Liver (tissue), 7 donors: ENCODE measurements at regions not wholly inside any gene's neighbourhood (a gene's known extent, or its start where the extent isn't known, plus 50 kb on each side); places are given as distances from the start of the nearest gene placed in this dataset.

Experiments
- DNase-seq: peaks from one replicate; pipeline ENCODE4 v3.0.0-alpha.2; 2017; ENCODE audit warnings: low spot score
- H3K27ac ChIP-seq, 2 donors: one replicate each; pipeline ENCODE4 v1.7.0; 2013; ENCODE audit warnings: inconsistent platforms in 2 of 2, low read length in 2 of 2, control low read depth in 1 of 2, low read depth in 1 of 2, mild to moderate bottlenecking in 1 of 2
- H3K27me3 ChIP-seq, 4 donors: one replicate each; pipeline versions ENCODE4 v1.6.1 to v1.7.0; 2013; ENCODE audit warnings: low read length in 3 of 4, inconsistent platforms in 1 of 4, mild to moderate bottlenecking in 1 of 4, moderate library complexity in 1 of 4; ENCODE audit not compliant: control insufficient read depth in 4 of 4, insufficient read depth in 4 of 4
- H3K36me3 ChIP-seq, 4 donors: one replicate each; pipeline versions ENCODE4 v1.6.1 to v1.7.0; 2013; ENCODE audit warnings: low read length in 3 of 4, mild to moderate bottlenecking in 3 of 4, low read depth in 1 of 4, moderate library complexity in 1 of 4; ENCODE audit not compliant: control insufficient read depth in 4 of 4, insufficient read depth in 3 of 4
- H3K4me1 ChIP-seq, 4 donors: one replicate each; pipeline versions ENCODE4 v1.6.1 to v1.7.0; 2013; ENCODE audit warnings: low read length in 3 of 4, mild to moderate bottlenecking in 3 of 4, moderate library complexity in 1 of 4; ENCODE audit not compliant: control insufficient read depth in 4 of 4, insufficient read depth in 4 of 4
- H3K4me3 ChIP-seq, 3 donors: one replicate each; pipeline versions ENCODE4 v1.6.1 to v1.7.0; 2013; ENCODE audit warnings: low read length in 3 of 3, control low read depth in 1 of 3, low read depth in 1 of 3, mild to moderate bottlenecking in 1 of 3
- H3K9ac ChIP-seq, 2 donors: one replicate each; pipeline ENCODE4 v1.7.0; 2013; ENCODE audit warnings: low read length in 2 of 2, mild to moderate bottlenecking in 2 of 2, moderate library complexity in 2 of 2, control low read depth in 1 of 2, low read depth in 1 of 2
- H3K9me3 ChIP-seq, 4 donors: one replicate each; pipeline versions ENCODE4 v1.6.1 to v1.7.0; 2013; ENCODE audit warnings: low read length in 3 of 4; ENCODE audit not compliant: control insufficient read depth in 4 of 4
- ATF3 ChIP-seq: IDR thresholded peaks from 2 replicates; pipeline ENCODE4 v1.6.1; 2016; ENCODE audit warnings: antibody characterized with exemption
- EGR1 ChIP-seq, 2 donors: IDR thresholded peaks; 2 replicates each; pipeline ENCODE4 v1.6.1; 2016 to 2018; ENCODE audit warnings: antibody characterized with exemption in 2 of 2, low read depth in 2 of 2
- FOXA1 ChIP-seq: IDR thresholded peaks from 2 replicates; pipeline ENCODE4 v1.6.1; 2016; ENCODE audit warnings: antibody characterized with exemption
- FOXA2 ChIP-seq: IDR thresholded peaks from 2 replicates; pipeline ENCODE4 v1.6.1; 2016; ENCODE audit warnings: antibody characterized with exemption
- GABPA ChIP-seq, 2 donors: IDR thresholded peaks in 1 of 2; conservative IDR thresholded peaks in 1 of 2; 2 replicates each; pipeline ENCODE4 v1.6.1; 2016; ENCODE audit warnings: antibody characterized with exemption in 2 of 2, mild to moderate bottlenecking in 1 of 2, moderate library complexity in 1 of 2
- HNF4A ChIP-seq, 2 donors: conservative IDR thresholded peaks; 2 replicates each; pipeline ENCODE4 v1.6.1; 2016; ENCODE audit warnings: antibody characterized with exemption in 2 of 2, mild to moderate bottlenecking in 2 of 2
- HNF4G ChIP-seq: IDR thresholded peaks from 2 replicates; pipeline ENCODE4 v1.6.1; 2016; ENCODE audit warnings: antibody characterized with exemption
- JUND ChIP-seq, 2 donors: IDR thresholded peaks; 2 replicates each; pipeline ENCODE4 v1.6.1; 2016; ENCODE audit warnings: antibody characterized with exemption in 2 of 2
- NR2F2 ChIP-seq: IDR thresholded peaks from 2 replicates; pipeline ENCODE4 v1.6.1; 2016; ENCODE audit warnings: antibody characterized with exemption
- RAD21 ChIP-seq, 2 donors: IDR thresholded peaks; 2 replicates each; pipeline ENCODE4 v1.6.1; 2016; ENCODE audit warnings: antibody characterized with exemption in 2 of 2, mild to moderate bottlenecking in 2 of 2
- REST ChIP-seq: IDR thresholded peaks from 2 replicates; pipeline ENCODE4 v1.6.1; 2016; ENCODE audit warnings: antibody characterized with exemption, mild to moderate bottlenecking
- RXRA ChIP-seq, 2 donors: IDR thresholded peaks; 2 replicates each; pipeline ENCODE4 v1.6.1; 2017 to 2018; ENCODE audit warnings: antibody characterized with exemption in 2 of 2, mild to moderate bottlenecking in 1 of 2
- SP1 ChIP-seq: IDR thresholded peaks from 2 replicates; pipeline ENCODE4 v1.6.1; 2018; ENCODE audit warnings: antibody characterized with exemption, mild to moderate bottlenecking
- TAF1 ChIP-seq: conservative IDR thresholded peaks from 2 replicates; pipeline ENCODE4 v1.6.1; 2016; ENCODE audit warnings: antibody characterized with exemption, mild to moderate bottlenecking
- YY1 ChIP-seq: IDR thresholded peaks from 2 replicates; pipeline ENCODE4 v1.6.1; 2016; ENCODE audit warnings: antibody characterized with exemption, mild to moderate bottlenecking
- WGBS: extraction: QIAGEN DNeasy Blood & Tissue Kit; methylation state at CpG from one replicate; pipeline ENCODE4 v1.1.7; 2013; 5-methylcytosine and 5-hydroxymethylcytosine counted together
- TF ChIP-seq, protein P1 (sequence below): IDR thresholded peaks from 2 replicates; pipeline ENCODE4 v1.6.1; 2016; ENCODE audit warnings: antibody characterized with exemption
- TF ChIP-seq, protein P2 (sequence below): IDR thresholded peaks from 2 replicates; pipeline ENCODE4 v1.6.1; 2016; ENCODE audit warnings: antibody characterized with exemption
- donor health status: healthy.
- donor health status: healthy.
- donor health status: healthy.
- donor health status: healthy.

GRCh38 chr1:87224201-87224600 is 104.5 kb upstream of the LMO4 start:
- no peaks in the 10 kb centered on the region for H3K4me1 ChIP-seq
- H3K27ac ChIP-seq = no peak overlapping the region
- 90% methylated on average over 2 of the region's 2 CpGs for WGBS
- no peaks in the 10 kb centered on the region for H3K36me3 ChIP-seq
- H3K9ac ChIP-seq = no peak overlapping the region
- H3K27me3 ChIP-seq = no peaks in the 10 kb centered on the region
- TF ChIP-seq RXRA (IDR thresholded peaks at IDR 0.05) (no peak), TAF1 (no peak), SP1 (no peak), HNF4G (no peak), NR2F2 (no peak), YY1 (no peak), RAD21 (IDR thresholded peaks at IDR 0.05) (no peak), ATF3 (no peak), EGR1 (IDR thresholded peaks at IDR 0.05; ENCODE audit: low read depth in 2 of 2) (no peak), HNF4A (conservative IDR thresholded peaks at IDR 0.05) (no peak), REST (no peak), FOXA1 (no peak), JUND (IDR thresholded peaks at IDR 0.05) (no peak), FOXA2 (no peak)
- TF ChIP-seq, protein P1, sequence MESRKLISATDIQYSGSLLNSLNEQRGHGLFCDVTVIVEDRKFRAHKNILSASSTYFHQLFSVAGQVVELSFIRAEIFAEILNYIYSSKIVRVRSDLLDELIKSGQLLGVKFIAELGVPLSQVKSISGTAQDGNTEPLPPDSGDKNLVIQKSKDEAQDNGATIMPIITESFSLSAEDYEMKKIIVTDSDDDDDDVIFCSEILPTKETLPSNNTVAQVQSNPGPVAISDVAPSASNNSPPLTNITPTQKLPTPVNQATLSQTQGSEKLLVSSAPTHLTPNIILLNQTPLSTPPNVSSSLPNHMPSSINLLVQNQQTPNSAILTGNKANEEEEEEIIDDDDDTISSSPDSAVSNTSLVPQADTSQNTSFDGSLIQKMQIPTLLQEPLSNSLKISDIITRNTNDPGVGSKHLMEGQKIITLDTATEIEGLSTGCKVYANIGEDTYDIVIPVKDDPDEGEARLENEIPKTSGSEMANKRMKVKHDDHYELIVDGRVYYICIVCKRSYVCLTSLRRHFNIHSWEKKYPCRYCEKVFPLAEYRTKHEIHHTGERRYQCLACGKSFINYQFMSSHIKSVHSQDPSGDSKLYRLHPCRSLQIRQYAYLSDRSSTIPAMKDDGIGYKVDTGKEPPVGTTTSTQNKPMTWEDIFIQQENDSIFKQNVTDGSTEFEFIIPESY = no peak
- TF ChIP-seq, protein P2, sequence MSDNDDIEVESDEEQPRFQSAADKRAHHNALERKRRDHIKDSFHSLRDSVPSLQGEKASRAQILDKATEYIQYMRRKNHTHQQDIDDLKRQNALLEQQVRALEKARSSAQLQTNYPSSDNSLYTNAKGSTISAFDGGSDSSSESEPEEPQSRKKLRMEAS = no peak
- H3K4me3 ChIP-seq = no peak overlapping the region
- H3K9me3 ChIP-seq = no peaks in the 10 kb centered on the region
- DNase-seq = no peak

- H3K36me3 ChIP-seq = no peaks in the 10 kb centered on the region
- H3K27ac ChIP-seq = no peak overlapping the region
- no peaks in the 10 kb centered on the region for H3K9me3 ChIP-seq
- 94% methylated on average over 3 of the region's 3 CpGs for WGBS
- H3K4me3 ChIP-seq = no peak overlapping the region
- TF ChIP-seq NR2F2 (no peak), YY1 (no peak), GABPA (IDR thresholded peaks at IDR 0.05 in 1 of 2, conservative IDR thresholded peaks at IDR 0.05 in 1 of 2) (no peak), RAD21 (IDR thresholded peaks at IDR 0.05) (no peak), RXRA (IDR thresholded peaks at IDR 0.05) (no peak), HNF4G (no peak), ATF3 (no peak), JUND (IDR thresholded peaks at IDR 0.05) (no peak), REST (no peak), FOXA2 (no peak), FOXA1 (no peak)
- H3K27me3 ChIP-seq = no peaks in the 10 kb centered on the region
- H3K4me1 ChIP-seq = no peaks in the 10 kb centered on the region
- H3K9ac ChIP-seq = no peak overlapping the region
- no peak for DNase-seq
Observed at GRCh38 chr1:87225171-87225570, 103.5 kb upstream of the LMO4 start.
